Activated T-cell treated with anti-CD3 and anti-CD28 coated beads, Interleukin-2, amount 50 U/mL, for 1 hour (primary cell): ENCODE measurements at regions not wholly inside any gene's neighbourhood (a gene's known extent, or its start where the extent isn't known, plus 50 kb on each side); places are given as distances from the start of the nearest gene placed in this dataset.
"Not testable (repeated sequence)": the region's sequence is repeated elsewhere in the genome, so short reads cannot be mapped to it uniquely, and the experiment has no call there.

Experiments
- DNase-seq: peaks from one replicate; pipeline ENCODE4 v3.0.0-alpha.2; 2020

DNA sequence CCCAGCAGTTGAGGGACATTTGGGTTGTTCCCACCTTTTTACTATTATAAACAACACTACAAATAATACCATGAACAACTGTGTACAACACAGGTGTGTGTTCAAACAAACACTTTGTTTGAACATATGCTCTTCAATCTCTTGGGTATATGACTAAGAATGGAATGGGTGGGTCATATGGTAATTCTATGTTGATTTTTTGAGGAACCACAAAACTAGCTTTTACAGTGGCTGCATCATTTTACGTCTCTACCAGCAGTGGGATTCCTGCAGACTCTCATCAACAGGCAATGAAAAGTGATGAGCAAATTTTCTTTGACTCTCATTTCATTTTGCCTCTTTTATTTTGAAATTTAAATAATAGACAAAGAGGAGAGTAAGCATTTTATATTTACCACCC is 116.9 kb upstream of the KLF14 start:
- DNase-seq = no peak

DNA sequence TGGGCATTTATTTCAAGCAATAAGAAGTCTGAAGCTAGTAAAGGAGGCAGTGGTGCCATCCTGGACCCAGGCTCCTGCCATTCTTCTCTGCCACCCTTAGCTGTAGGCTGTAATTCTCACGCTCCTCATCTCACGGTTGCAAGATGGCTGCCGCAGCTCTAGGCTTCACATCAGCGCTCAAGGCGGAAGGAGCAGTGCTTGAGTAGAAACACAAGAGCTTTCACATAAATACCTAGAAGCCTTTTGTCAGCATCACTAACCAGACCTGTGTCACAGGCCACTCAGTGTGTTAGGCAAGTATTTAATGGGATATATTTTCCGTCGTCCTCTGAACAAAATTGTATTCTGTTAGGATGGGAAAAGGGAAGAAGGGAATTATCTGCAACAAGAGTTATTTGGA is 118.9 kb upstream of the KLF14 start:
- no peak for DNase-seq

DNA sequence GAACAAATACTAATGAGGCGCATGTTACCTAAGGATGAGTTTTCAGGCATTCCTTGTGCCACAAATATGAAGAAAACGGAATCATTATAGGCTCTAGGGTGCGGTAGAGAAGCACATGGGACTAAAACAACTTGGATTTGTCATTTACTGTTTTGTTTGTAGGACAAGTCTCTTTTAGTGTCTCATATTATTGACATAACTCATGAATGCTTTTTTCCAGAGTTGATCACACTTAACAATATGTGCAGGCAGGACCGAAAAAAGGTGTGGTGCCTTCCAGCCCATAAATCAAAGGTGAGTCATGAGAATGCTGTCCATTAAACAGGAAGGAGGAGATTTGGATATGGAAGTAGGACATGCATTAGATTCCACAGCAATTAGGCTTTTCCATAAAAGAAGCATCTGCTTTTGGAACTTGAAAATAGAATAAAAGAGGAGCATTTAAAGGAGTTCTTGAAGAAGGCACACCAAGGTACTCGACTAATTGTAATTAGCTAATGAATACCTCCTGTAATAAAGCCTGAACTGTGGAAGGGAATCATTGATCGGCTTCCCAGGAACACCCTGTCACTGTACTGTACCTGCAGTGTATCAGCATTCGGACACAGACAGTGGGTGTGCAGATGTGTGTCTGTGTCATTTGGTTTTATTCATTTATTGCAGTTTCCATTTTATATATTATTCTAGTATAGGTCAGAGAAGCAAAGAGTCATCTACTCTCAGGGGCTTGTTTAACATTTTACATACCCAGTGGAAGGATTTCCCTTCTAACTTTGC is 119.7 kb upstream of the KLF14 start:
- DNase-seq = no peak

DNA sequence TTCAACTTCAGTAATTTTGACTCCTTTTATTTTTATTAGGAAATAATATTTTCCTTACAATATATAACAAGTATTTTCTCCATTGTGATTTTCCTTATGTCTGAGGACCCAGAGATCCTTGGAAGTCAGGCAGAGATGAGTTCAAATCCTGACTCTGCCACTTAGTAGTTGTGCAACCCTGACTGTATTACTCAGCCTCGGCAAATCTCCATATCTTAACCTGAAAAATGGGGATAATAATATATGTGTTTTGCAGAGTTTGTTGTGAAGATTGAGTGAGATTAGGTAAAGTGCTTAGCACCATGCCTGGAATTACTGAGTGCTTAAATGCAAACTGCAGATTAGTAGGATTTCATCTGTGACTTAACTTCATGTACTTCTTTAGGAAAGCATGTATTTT is 120.5 kb upstream of the KLF14 start:
- DNase-seq = no peak

DNA sequence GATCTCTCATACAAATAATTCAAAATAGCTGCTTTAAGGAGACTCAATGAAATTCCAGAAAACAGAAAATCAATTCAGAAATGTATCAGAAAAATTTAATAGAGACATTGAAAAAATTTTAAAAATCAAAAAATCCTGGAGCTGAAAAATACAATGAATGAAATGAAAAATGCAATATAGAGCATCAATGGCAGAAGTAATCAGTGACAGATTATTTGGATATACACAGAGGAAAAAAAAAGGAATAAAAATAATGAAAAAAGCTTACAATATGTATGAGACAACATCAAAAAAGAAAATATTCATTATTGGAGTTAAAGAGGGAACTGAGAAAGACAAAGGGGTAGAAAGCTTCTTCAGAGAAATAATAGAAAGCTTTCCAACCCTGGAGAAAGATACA is 122.9 kb upstream of the KLF14 start:
- DNase-seq = no peak

DNA sequence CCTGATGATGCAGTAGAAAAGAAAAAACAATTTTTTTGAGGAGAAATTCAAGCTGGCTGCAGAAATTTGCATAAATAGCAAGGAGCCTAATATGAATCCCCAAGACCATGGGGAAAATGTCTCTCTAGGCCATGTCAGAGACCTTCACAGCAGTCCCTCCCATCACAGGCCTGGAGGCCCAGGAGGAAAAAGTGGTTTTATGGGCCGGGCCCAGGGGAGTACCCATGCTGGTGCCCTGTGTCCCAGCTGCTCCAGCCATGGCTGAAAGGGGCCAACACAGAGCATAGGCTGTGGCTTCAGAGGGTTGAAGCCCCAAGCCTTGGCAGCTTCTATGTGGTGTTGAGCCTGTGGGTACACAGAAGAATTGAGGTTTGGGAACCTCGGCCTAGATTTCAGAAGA is 126.8 kb upstream of the KLF14 start:
- not testable (repeated sequence) for DNase-seq

DNA sequence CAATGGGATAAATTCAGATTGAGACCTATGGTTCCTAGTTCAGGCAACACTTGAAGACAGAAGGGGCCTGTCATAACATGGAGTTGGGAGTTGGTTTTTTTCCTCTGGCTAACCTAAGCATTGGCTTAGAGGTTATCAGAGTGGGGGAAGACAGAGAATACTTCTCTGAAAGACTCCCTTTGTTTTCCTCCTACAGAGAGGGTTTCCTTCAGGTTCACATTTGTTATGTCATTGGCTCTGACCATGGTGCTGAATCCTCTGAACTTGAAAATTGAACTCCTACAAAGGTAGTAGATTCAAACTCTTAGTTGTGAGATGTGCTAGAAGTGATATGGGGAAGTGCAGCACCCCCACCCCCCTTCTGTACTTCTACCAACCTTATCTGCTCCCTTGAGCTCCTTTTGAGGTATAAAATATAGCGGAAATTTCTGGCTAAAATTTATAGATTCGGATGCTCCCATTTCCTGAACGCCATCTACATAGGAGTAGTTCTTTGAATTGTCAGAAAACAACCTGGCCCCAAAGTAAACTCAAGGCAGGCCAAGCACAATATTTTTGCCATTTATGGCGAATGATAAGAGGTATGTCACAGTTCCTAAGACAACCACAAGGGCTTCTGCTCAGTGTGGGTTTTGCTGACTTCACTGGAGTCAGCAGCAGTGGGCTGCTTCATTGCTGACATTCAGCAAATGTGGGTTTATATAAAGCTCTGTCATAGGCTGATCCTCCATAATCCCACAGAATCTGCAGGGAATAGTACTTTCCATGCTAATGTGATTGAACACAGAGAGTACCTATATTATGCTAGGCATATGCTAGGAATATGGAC is 131.6 kb upstream of the KLF14 start:
- no peak for DNase-seq

DNA sequence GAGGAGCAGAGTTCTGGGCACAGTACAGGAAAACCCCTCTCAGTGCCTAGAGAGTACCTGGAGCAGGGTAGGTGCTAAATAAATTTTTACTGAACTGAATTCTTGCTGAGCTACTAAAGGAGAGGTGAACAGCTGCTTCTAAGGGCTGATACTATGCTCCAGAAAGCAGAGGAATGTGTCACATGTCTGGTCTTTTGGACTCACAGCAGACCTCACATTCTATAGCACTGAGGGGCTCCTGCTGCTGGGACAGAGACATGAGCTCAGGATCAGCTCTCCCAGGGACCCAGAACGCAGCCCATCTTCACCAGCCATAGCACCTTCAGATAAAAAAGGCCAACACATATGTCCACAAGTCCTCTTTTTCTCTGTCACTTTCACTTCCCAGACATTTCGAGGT is 133.0 kb upstream of the KLF14 start:
- no peak for DNase-seq

DNA sequence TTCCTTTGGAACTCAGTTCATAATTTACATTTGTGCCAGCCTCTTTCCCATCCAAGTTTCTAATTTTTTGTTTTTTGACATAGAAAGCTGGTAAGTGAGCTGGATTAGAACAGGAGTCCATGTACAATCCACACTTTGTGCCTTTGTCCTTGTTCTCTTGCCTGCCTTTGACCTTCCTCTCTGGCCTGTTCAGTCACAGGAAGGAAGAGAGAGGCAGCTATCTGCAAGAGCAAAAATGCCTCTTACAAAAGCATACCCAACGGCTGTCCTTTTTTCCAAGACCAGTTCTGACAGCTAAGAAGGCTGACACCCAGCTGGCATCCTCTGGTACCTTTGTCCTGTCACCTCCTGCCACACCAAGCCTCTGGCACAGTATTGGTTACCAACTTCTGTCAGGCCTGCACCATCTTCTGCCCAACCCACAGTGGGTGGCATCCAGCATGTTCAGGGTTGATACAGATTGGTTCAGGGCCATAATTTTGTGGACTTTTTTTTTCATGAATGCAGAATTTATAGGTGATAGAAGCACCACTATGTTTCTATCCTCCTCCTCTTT is 133.7 kb upstream of the KLF14 start:
- DNase-seq = no peak

DNA sequence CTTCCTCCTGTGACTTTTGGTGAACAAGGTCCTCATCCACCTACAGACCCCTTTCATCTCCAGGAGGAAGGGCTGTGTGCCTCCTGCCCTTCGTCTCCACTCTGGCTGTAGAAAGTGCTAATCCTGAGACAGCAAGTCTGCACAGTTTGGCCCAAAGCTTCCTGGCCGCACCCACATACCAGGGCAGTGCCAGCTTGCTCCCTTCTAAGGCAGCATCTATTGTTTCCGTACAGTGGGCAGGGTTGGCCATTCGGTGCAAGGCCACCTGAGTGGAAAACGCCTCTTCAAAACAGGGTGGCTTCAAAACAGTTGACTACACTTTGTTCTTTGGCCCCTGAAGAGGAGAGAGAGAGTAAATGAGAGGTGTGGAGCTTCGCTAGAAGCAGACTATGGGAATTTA is 134.1 kb upstream of the KLF14 start:
- DNase-seq = no peak

DNA sequence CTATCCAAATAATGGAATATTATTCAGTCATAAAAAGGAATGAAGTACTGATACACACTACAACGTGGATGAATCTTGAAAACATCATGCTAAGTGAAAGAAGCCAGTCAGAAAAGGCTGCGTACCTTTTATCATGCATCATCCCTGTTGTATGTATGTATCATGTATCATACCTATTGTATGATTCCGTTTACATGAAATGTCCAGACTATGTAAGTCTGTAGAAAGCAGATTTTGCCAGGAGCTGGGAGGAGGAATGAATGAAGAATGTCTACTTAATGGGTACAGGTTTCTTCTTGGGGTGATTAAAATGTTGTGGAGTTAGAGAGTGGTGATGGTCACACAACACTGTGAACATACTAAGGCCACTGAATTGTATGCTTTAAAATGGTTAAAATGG is 135.9 kb upstream of the KLF14 start:
- DNase-seq = no peak

DNA sequence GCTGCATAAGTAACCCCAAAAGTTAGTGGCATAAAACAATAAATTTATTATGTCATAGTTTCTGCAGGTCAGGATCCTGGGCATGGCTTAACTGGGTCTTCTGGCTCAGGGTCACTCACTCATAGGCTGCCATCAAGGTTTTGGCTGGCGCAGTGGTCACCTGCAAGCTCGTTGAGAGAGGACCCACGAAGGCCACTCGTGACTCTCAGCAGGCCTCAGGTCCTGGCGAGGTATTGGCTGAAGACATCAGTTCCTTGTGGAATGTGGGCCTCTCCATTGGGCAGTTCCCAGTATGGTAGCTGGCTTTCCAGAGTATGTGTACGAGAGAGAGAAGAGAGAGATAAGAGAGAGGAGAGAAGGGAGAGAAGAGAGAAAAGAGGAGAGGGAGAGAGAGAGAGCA is 138.3 kb upstream of the KLF14 start:
- no peak for DNase-seq

DNA sequence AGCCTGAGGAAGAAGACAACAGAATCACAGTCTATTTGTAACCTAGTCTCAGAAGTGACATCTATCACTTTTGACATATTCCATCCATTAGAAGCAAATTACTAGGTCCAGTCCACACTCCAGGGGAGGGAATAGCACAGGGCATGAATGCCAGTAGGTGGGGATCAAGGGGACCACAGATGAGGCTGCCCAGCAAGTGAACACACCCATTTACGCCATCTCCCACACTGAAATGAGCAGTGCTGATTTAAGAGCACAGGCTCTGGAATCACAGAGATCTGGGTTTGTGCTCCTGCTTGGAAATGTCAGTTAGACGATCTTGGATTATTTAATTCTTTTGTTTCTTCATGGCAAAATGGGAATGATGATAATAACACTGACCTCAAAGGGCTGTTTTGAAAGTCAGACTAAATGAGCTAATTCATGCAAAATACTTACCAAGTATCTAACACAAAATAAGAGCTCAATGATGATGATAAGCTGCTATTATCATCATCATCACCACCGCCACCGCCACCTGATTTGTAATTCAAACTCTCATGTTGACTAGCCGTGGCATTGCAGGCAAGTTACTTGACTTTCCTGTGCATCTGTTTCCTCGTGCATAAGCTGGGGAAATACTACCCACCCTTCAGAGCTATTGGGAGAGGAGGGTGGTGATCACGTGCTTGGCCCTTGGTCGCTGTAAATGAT is 138.9 kb upstream of the KLF14 start:
- no peak for DNase-seq

DNA sequence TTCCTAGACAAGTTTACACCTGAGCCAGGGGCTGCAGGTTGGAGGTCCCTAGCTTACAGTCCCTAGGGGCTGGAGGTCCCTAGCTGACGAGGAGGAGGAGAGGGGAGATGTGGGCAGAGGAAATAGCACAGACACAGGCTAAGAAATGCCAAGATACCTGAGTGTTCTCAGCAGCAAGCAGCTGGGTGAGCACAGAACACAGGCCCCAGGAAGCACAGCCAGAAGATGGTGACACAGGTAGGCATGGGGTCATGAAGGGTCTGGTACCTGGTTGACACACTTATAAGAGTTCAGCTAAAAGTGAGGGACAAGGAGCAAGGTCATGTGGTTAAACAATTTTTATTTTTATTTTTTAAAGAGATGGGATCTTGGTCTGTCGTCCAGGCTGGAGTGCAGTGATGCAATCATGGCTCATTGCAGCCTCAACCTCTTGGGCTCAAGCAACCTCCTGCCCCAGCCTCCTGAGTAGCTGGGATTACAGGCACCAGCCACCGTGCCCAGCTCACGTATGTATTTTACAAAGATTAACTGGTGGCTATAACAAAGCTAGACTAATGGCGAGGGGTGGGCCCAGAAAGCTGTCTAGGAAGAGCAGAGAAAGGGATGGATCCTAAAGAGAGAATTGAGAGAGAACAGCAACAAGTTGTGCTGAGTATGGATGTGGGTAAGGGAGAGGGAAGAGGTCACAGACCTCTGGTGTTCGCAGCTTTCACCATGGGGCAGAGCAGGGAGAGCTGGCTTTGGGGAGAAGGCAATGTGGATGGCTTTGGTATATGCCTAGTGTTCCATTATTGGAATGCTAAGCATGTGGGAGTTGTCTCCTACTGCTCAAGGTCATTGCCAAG is 140.3 kb upstream of the KLF14 start:
- DNase-seq = no peak

DNA sequence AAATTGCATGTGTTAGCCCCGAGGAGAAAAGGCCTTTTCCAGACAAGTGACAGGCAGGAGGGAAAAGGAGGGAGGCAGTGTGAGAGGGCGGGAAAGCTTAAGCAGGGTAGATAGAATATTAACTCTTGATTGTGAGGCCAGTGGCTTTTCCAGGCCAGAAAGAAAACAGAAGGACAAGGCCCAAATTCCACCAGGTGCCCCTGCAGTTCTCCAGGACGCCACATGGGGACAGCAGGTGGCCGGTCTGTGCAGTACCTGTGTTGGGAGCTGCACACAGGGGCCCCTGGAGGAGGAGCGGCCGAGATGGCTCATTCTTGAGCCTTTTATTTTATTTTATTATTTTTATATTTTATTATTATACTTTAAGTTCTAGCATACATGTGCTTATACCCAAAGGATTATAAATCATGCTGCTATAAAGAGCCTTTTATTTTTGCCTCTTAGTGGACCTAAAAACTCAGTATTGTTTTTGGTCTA is 141.3 kb upstream of the KLF14 start:
- DNase-seq = peak; percentile 59

DNA sequence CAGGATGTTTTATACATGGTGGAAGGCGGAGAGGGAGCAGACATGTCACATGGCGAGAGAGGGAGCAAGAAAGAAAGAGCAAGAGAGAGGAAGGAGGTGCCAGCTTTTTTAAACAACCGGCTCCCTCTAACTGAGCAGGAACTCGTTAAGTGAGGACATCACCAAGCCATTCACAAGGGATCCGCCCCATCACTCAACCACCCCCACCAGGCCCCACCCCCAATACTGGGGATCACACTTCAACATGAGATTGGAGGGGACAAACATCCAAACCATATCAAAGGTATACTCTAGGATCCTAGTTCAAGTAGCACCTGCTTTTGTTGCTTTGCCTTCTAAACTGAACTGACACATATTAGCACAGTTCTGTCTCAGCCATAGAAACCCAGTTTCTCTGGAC is 141.9 kb upstream of the KLF14 start:
- no peak for DNase-seq

DNA sequence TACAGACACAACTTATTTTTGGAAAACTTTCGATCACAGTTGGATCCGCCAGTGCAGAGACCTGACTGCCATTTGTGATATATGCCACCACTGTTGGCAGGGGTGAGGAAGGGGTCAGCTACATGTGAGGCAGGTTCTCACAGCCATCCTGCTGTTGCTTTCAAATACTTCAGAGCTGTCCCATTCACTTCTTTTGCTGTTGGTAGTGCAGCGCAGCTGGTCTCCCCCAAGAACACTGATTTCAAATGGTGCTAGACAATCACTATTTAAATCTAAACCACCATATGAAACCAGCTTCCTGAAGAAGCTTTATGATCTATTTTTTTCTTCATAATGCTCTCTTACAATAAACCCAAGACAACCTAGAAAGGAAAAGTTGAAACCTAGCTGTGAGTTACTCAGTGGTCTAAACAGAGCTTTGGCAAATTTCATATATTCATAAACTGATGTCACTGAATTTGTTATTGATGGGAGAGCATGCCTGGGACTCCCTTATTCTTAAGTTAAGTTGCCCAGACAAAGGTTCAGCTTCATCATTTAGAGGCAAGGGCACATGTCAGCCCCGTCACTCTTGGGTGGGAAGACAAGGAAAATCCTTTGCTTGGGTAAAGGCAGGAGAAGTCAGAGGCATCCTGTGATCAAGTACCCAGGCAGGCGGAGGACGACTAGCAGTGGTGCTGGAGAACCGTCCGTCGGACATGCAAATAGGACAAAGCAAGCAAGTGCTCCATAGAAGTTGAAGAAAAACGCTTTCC is 143.4 kb upstream of the KLF14 start:
- no peak for DNase-seq

DNA sequence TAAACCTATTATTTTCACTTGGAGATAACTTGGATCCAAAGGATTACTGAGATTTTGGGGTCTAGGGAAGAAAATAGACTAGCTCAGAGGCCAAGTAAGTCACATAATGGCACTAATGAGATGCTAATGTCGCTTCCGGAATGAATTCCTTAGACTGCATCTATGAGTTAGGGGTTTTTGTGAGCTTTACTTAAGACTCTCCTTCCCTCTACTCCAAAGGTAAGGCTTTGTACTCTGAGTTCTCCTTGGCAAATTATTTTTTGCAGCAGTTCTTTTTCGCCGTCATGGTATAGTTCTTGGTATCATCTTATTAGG is 143.9 kb upstream of the KLF14 start:
- DNase-seq = no peak

DNA sequence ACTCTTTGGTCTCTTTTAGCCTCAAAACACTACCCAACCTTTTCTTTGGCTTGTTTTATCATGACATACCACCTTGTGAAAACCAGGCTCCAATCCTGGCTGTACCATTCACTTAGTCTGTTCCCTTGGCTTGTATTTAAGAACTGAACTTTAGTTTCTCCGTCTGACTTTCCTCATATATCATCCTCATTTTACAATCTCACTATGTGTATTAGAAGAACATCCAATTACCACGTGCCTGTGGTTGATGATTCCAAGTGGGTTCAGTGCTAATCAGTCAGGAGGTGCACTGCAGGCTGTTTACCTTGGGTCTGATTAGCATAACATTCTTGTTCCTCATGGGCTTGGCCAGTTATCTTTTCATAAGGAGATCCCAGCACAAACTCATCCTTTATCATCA is 144.8 kb upstream of the KLF14 start:
- DNase-seq = no peak

DNA sequence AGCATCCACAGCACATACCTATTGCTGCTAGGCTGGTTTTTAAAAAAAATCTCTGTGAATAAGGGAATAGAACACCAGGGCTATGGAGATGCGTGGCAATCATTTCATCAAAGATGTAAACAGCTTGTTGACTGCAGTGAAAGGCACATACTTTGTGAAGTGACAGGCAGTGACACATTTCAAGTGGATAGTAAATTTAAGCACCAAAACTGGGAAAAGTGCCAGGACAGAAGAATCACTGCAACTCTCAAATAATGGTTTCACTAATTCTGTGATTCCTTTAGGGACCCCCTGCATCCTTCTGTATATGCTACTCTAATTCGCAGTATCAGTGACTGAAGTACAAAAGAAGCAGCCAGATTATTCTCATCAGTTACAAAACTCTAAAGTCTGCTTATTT is 145.2 kb upstream of the KLF14 start:
- no peak for DNase-seq

DNA sequence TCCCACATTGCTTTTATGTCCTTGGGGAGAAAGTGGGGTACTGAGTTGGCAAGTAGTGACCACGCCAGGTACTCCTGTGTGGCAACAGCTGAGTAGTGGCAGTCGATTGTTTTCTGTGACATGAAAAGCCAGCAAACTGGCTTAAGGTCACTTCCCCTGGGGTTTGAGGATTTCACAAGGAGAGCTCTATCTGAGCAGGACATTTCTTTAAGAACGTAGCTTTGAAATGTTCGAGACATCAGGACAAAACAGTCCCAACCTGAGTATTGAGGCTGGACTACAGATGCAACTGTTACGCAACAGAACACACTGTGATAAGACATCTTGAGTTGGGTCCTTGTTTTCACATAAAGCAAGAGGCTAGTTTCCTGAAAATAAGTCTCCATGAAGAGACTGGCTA is 146.7 kb upstream of the KLF14 start:
- DNase-seq = no peak
